Prostate gland (tissue), 2 donors: ENCODE measurements at regions not wholly inside any gene's neighbourhood (a gene's known extent, or its start where the extent isn't known, plus 50 kb on each side); places are given as distances from the start of the nearest gene placed in this dataset.
"Not testable (repeated sequence)": the region's sequence is repeated elsewhere in the genome, so short reads cannot be mapped to it uniquely, and the experiment has no call there.

Source experiments
- DNase-seq: peaks from one replicate; pipeline ENCODE4 v3.0.0-alpha.2; 2019; ENCODE audit warnings: low spot score
- H3K27ac ChIP-seq, 2 donors: fragments of 200-600 bp; sonication (generic); 2 replicates each; pipeline ENCODE4 v1.5.1; 2017 to 2019
- H3K27me3 ChIP-seq: fragments of 200-600 bp; sonication (generic); replicated peaks from 2 replicates; pipeline ENCODE4 v1.5.1; 2019; ENCODE audit not compliant: insufficient read depth
- H3K36me3 ChIP-seq, 2 donors: fragments of 200-600 bp; sonication (generic); 1 replicate in 1 of 2; 2 replicates in 1 of 2; pipeline versions ENCODE4 v1.5.1 to v1.8.1; 2017 to 2019
- H3K4me1 ChIP-seq: fragments of 200-600 bp; sonication (generic); replicated peaks from 2 replicates; pipeline ENCODE4 v1.5.1; 2019
- H3K4me3 ChIP-seq, 2 donors: fragments of 200-600 bp; sonication (generic); 2 replicates each; pipeline ENCODE4 v1.5.1; 2017 to 2019
- H3K9me3 ChIP-seq: fragments of 200-600 bp; sonication (generic); 2 replicates; pipeline ENCODE4 v1.5.1; 2017
- POLR2A ChIP-seq: fragments of 450-650 bp; IDR thresholded peaks from one replicate; pipeline ENCODE4 v1.6.1; 2016; ENCODE audit warnings: antibody characterized with exemption, mild to moderate bottlenecking
- POLR2AphosphoS5 ChIP-seq: sonication (generic); formaldehyde crosslinking; IDR thresholded peaks from one replicate; pipeline ENCODE4 v1.6.1; 2017; ENCODE audit warnings: antibody characterized with exemption
- WGBS: methylation state at CpG from one replicate; pipeline ENCODE4 v1.1.5; 2018; 5-methylcytosine and 5-hydroxymethylcytosine counted together
- intact Hi-C: fragments of 100-400 bp; cut with DNase I; formaldehyde crosslinking; loops from one replicate; pipeline ENCODE4 v1.14.2; 2022
- TF ChIP-seq, protein P1 (sequence below), 4 experiments: fragments of 200-600 bp in 2 of 4; fragments of 450-650 bp in 2 of 4; sonication (generic) in 2 of 4; IDR thresholded peaks; 1 replicate in 3 of 4; 2 replicates in 1 of 4; pipeline ENCODE4 v1.5.1; 2016 to 2019; ENCODE audit warnings: antibody characterized with exemption in 4 of 4, mild to moderate bottlenecking in 2 of 4, moderate library complexity in 2 of 4

DNA sequence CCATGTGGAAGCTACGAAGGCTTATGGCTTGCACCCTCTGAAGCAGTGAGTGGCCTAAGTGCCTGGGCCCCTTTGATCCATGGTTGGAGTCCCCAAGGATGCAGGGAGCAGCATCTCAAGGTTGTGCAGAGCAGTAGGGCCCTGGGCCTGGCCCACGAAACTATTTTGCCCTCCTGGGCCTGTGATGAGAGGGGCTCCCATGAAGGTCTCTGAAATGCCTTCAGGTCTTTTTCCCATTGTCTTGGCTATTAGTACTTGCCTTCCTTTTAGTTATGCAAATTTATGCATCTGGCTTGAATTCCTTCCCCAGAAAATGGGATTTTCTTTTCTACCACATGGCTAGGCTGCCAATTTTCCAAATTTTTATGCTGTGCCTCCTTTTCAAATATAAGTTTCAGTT is 158.8 kb upstream of the MME start:
- no peak for DNase-seq
- no peaks in the 10 kb centered on the region for H3K36me3 ChIP-seq
- H3K27me3 ChIP-seq = no peaks in the 10 kb centered on the region
- no peak overlapping the region for H3K27ac ChIP-seq
- H3K4me3 ChIP-seq = no peak overlapping the region
- no peaks in the 10 kb centered on the region for H3K4me1 ChIP-seq
- intact Hi-C loops = no loop called here
- H3K9me3 ChIP-seq = no peaks in the 10 kb centered on the region
- 85% methylated on average over 2 of the region's 2 CpGs for WGBS
- TF ChIP-seq POLR2A (no peak), POLR2AphosphoS5 (no peak)
- TF ChIP-seq, protein P1, sequence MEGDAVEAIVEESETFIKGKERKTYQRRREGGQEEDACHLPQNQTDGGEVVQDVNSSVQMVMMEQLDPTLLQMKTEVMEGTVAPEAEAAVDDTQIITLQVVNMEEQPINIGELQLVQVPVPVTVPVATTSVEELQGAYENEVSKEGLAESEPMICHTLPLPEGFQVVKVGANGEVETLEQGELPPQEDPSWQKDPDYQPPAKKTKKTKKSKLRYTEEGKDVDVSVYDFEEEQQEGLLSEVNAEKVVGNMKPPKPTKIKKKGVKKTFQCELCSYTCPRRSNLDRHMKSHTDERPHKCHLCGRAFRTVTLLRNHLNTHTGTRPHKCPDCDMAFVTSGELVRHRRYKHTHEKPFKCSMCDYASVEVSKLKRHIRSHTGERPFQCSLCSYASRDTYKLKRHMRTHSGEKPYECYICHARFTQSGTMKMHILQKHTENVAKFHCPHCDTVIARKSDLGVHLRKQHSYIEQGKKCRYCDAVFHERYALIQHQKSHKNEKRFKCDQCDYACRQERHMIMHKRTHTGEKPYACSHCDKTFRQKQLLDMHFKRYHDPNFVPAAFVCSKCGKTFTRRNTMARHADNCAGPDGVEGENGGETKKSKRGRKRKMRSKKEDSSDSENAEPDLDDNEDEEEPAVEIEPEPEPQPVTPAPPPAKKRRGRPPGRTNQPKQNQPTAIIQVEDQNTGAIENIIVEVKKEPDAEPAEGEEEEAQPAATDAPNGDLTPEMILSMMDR (IDR thresholded peaks at IDR 0.05) = no peak

- Histone ChIP-seq H3K4me3 (no peak overlapping the region), H3K4me1 (no peaks in the 10 kb centered on the region), H3K27ac (no peak overlapping the region), H3K27me3 (no peaks in the 10 kb centered on the region), H3K36me3 (no peaks in the 10 kb centered on the region), H3K9me3 (no peaks in the 10 kb centered on the region)
- 86% methylated on average over 1 of the region's 1 CpG for WGBS
- no peak for DNase-seq
- intact Hi-C loops = no loop called here
- TF ChIP-seq POLR2AphosphoS5 (no peak), POLR2A (no peak)
- TF ChIP-seq, protein P1 (IDR thresholded peaks at IDR 0.05) = no peak
Measured at GRCh38 chr3:154919226-154919625, 160.9 kb upstream of the MME start.

DNA sequence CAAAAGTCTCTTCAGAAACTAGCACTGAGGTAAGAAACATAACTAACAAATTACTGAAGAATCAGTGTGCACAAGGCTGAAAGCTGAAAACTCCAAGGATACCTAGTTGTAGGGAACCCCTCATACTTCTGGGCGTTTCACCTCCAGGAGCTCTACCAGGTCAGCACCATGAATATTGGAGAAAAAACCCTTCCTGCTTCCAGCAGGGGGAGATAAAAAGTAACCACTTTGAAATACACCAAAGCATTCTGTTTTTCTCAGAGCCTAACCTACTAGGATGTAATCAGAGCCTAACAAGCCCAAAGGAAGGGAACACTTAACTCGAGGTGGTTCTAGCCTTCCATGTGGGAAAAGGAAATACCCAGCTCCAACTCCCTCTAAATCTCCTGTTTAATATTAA is 175.8 kb upstream of the MME start:
- TF ChIP-seq, protein P1 (IDR thresholded peaks at IDR 0.05) = peak in 2 of 4 experiments; percentile 19 to 20
- TF ChIP-seq POLR2A (no peak), POLR2AphosphoS5 (no peak)
- H3K27ac ChIP-seq = no peak overlapping the region
- WGBS = 51% methylated on average over 2 of the region's 2 CpGs
- no peaks in the 10 kb centered on the region for H3K27me3 ChIP-seq
- intact Hi-C loops = no loop called here
- no peaks in the 10 kb centered on the region for H3K4me1 ChIP-seq
- no peaks in the 10 kb centered on the region for H3K36me3 ChIP-seq
- DNase-seq = no peak
- no peak overlapping the region for H3K4me3 ChIP-seq
- H3K9me3 ChIP-seq = no peaks in the 10 kb centered on the region

DNA sequence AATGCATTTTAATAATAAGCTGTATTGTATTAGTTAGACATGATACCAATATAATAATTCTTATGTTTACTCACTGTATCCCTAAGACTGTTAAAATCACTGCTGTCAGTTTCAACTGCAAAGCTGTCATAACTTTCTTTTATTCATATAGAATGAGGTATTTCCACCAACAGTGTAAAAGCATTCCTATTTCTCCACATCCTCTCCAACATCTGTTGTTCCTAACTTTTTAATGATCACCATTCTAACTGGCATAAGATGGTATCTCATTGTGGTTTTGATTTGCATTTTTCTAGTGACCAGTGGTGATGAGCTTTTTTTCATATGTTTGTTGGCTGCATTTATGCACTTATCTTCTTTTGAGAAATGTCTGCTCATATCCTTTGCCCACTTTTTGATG is 177.6 kb upstream of the MME start:
- H3K9me3 ChIP-seq, H3K36me3 ChIP-seq, H3K4me1 ChIP-seq, H3K27me3 ChIP-seq, intact Hi-C loops, H3K27ac ChIP-seq, DNase-seq, H3K4me3 ChIP-seq: not testable (repeated sequence)

- Histone ChIP-seq H3K4me1 (no peaks in the 10 kb centered on the region), H3K36me3 (no peaks in the 10 kb centered on the region), H3K4me3 (no peak overlapping the region), H3K27me3 (no peaks in the 10 kb centered on the region), H3K9me3 (no peaks in the 10 kb centered on the region), H3K27ac (no peak overlapping the region)
- no peak for DNase-seq
- intact Hi-C loops = no loop called here
- TF ChIP-seq POLR2AphosphoS5 = no peak
- no peak for TF ChIP-seq POLR2A
- TF ChIP-seq, protein P1 (IDR thresholded peaks at IDR 0.05) = no peak
- WGBS = 94% methylated on average over 2 of the region's 2 CpGs
Measured at GRCh38 chr3:154901278-154901677, 178.8 kb upstream of the MME start.
